Esophagus muscularis mucosa (tissue), 4 donors: ENCODE measurements at regions not wholly inside any gene's neighbourhood (a gene's known extent, or its start where the extent isn't known, plus 50 kb on each side); places are given as distances from the start of the nearest gene placed in this dataset.

ENCODE experiments used
- DNase-seq: peaks from one replicate; pipeline ENCODE4 v3.0.0-alpha.2; 2017; ENCODE audit errors: extremely low spot score
- H3K27ac ChIP-seq, 4 donors: fragments of 200-600 bp; sonication (generic); replicated peaks in 1 of 4; 1 replicate in 3 of 4; 2 replicates in 1 of 4; pipeline ENCODE4 v1.5.1; 2016 to 2019; ENCODE audit warnings: mild to moderate bottlenecking in 1 of 4
- H3K27me3 ChIP-seq, 4 donors: fragments of 200-600 bp; sonication (generic); one replicate each; pipeline versions ENCODE4 v1.5.1 to v1.6.0; 2016 to 2019
- H3K36me3 ChIP-seq, 4 donors: fragments of 200-600 bp; sonication (generic); one replicate each; pipeline ENCODE4 v1.5.1; 2016 to 2019
- H3K4me1 ChIP-seq, 4 donors: fragments of 200-600 bp; sonication (generic); one replicate each; pipeline ENCODE4 v1.5.1; 2016 to 2019
- H3K4me3 ChIP-seq, 4 donors: fragments of 200-600 bp; sonication (generic); 1 replicate in 2 of 4; 2 replicates in 2 of 4; pipeline ENCODE4 v1.5.1; 2016 to 2019; ENCODE audit warnings: mild to moderate bottlenecking in 4 of 4, moderate library complexity in 1 of 4
- H3K9me3 ChIP-seq, 4 donors: fragments of 200-600 bp; sonication (generic); 1 replicate in 3 of 4; 2 replicates in 1 of 4; pipeline ENCODE4 v1.5.1; 2016 to 2019
- EP300 ChIP-seq: sonication (generic); formaldehyde crosslinking; IDR thresholded peaks from one replicate; pipeline ENCODE4 v1.6.1; 2017; ENCODE audit warnings: antibody characterized with exemption
- POLR2A ChIP-seq: fragments of 450-650 bp; IDR thresholded peaks from one replicate; pipeline ENCODE4 v1.6.1; 2017; ENCODE audit warnings: antibody characterized with exemption, moderate library complexity, mild to moderate bottlenecking, low read depth
- POLR2AphosphoS5 ChIP-seq, 2 donors: sonication (generic); formaldehyde crosslinking; IDR thresholded peaks; one replicate each; pipeline ENCODE4 v1.6.1; 2017; ENCODE audit warnings: antibody characterized with exemption in 2 of 2
- WGBS: methylation state at CpG from one replicate; pipeline ENCODE4 v1.1.5; 2018; 5-methylcytosine and 5-hydroxymethylcytosine counted together
- intact Hi-C: fragments of 100-400 bp; cut with DNase I; formaldehyde crosslinking; loops from one replicate; pipeline ENCODE4 v1.15.1; 2023
- TF ChIP-seq, protein P1 (sequence below), 3 experiments: fragments of 200-600 bp in 2 of 3; fragments of 450-650 bp in 1 of 3; sonication (generic) in 2 of 3; IDR thresholded peaks; one replicate each; pipeline ENCODE4 v1.5.1; 2017 to 2019; ENCODE audit warnings: antibody characterized with exemption in 3 of 3, mild to moderate bottlenecking in 2 of 3, moderate library complexity in 1 of 3

DNA sequence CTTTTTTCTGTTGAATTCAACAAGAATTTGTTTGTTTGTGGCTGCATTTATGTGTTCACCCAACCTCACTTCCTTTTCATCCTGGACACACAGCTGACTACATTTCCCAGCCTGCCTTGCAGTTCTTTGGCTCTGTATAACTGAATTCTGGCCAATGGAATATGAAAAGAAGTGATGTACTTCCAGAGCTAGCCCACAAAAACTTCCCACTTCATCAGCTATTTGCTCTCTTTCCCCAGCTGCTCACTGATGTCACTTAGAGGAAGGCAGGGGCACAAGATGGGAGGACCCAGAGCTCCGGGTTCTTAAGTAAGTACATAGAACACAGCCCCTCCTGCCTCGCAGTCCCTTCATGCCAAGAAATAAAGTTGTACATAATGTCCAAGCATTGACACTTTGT is 235.0 kb upstream of the FGGY start:
- intact Hi-C loops: no loop called here
- Histone ChIP-seq H3K9me3 (no peaks in the 10 kb centered on the region), H3K36me3 (no peaks in the 10 kb centered on the region), H3K27me3 (no peaks in the 10 kb centered on the region), H3K4me3 (peak overlapping the region; percentile 22 to 42 (median 32)), H3K27ac (peak overlapping the region; percentile 56 to 69 (median 66)), H3K4me1 (peaks cover 10 to 25% (median 22%) of the 10 kb centered on the region in 4 donors)
- TF ChIP-seq EP300: peak; percentile 5
- TF ChIP-seq, protein P1, sequence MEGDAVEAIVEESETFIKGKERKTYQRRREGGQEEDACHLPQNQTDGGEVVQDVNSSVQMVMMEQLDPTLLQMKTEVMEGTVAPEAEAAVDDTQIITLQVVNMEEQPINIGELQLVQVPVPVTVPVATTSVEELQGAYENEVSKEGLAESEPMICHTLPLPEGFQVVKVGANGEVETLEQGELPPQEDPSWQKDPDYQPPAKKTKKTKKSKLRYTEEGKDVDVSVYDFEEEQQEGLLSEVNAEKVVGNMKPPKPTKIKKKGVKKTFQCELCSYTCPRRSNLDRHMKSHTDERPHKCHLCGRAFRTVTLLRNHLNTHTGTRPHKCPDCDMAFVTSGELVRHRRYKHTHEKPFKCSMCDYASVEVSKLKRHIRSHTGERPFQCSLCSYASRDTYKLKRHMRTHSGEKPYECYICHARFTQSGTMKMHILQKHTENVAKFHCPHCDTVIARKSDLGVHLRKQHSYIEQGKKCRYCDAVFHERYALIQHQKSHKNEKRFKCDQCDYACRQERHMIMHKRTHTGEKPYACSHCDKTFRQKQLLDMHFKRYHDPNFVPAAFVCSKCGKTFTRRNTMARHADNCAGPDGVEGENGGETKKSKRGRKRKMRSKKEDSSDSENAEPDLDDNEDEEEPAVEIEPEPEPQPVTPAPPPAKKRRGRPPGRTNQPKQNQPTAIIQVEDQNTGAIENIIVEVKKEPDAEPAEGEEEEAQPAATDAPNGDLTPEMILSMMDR (IDR thresholded peaks at IDR 0.05): no peak
- peak; percentile 83 to 87 for TF ChIP-seq POLR2AphosphoS5 (IDR thresholded peaks at IDR 0.05)
- 41% methylated on average over 2 of the region's 2 CpGs for WGBS
- peak; percentile 95 for DNase-seq

DNA sequence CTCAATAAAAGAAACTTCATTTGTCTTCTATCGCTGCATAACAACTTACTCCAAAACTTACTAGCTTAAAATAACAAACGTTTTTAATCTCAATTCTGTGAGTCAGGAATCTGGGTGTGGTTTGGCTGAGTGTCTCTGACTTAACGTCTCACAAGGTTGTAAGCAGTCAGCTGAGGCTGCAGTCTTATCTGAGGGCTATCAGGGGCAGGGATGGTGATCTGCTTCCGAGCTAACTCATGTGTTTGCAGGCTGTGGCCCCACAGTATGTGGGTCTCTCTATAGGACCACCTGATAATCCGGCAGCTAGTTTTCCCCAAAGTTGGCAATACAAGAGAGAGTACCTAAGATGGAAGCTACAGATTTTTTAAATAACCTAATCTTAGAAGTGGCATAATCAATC is 234.2 kb upstream of the FGGY start:
- no peaks in the 10 kb centered on the region for H3K36me3 ChIP-seq
- WGBS: 55% methylated on average over 5 of the region's 5 CpGs
- DNase-seq: no peak
- no peak overlapping the region for H3K4me3 ChIP-seq
- H3K9me3 ChIP-seq: no peaks in the 10 kb centered on the region
- no peaks in the 10 kb centered on the region for H3K27me3 ChIP-seq
- TF ChIP-seq POLR2AphosphoS5 (IDR thresholded peaks at IDR 0.05) (no peak), EP300 (no peak), POLR2A (no peak)
- TF ChIP-seq, protein P1 (IDR thresholded peaks at IDR 0.05): no peak
- H3K4me1 ChIP-seq: peaks cover 1 to 16% (median 13%) of the 10 kb centered on the region in 4 donors
- intact Hi-C loops: no loop called here
- H3K27ac ChIP-seq: peak overlapping the region; percentile 56 to 69 (median 66)

DNA sequence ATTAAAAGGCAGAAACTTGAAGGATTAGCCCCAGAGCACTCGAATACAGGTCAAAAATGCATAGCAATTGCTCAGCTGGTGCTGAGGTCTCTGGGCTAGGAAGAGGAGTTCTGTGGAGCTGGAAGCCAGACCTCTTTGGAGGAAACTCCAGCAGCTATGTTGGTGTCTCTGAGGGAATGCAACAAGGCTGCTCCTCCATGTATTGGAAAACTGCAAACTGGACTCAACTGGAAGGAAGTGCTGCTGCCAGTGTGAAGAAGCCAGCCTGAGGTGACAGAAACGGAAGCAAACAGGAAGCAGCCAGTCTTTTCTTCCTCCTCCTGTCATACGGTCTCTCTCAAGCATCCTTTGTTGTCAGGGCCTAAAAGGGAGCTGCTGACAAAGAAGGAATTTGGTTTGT is 233.4 kb upstream of the FGGY start:
- Histone ChIP-seq H3K27me3 (no peaks in the 10 kb centered on the region), H3K4me1 (peaks cover 0 to 13% (median 10%) of the 10 kb centered on the region in 4 donors), H3K27ac (peak overlapping the region in 2 of 4 donors; percentile 8 to 64), H3K9me3 (no peaks in the 10 kb centered on the region), H3K36me3 (no peaks in the 10 kb centered on the region), H3K4me3 (no peak overlapping the region)
- DNase-seq: no peak
- intact Hi-C loops: no loop called here
- TF ChIP-seq POLR2A (no peak), EP300 (no peak), POLR2AphosphoS5 (IDR thresholded peaks at IDR 0.05) (no peak)
- TF ChIP-seq, protein P1 (IDR thresholded peaks at IDR 0.05): no peak
- 64% methylated on average over 3 of the region's 3 CpGs for WGBS

DNA sequence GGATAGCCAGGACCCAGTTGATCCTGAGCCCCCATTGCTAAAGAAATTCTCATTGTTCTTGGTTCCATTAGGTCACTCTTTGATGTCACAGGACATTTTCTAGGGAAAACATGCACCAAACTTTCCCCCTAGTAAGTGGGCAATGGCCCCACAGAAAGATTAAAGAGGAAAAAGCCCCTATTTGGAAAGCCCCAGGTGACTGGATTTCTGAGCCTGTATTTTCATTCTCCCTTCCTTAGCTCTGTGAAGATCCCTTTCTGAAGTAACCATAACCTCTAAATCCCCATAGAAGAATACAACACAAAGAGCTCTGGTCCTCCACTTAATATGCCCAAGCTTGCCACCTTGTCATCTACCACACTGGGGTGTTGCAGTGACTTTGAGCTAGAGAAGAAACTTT is 232.3 kb upstream of the FGGY start:
- Histone ChIP-seq H3K36me3 (no peaks in the 10 kb centered on the region), H3K4me3 (no peak overlapping the region), H3K4me1 (peaks cover 0 to 13% (median 10%) of the 10 kb centered on the region in 4 donors), H3K27me3 (no peaks in the 10 kb centered on the region), H3K27ac (no peak overlapping the region), H3K9me3 (no peaks in the 10 kb centered on the region)
- no peak for DNase-seq
- intact Hi-C loops: no loop called here
- TF ChIP-seq, protein P1 (IDR thresholded peaks at IDR 0.05): no peak
- no peak for TF ChIP-seq POLR2AphosphoS5 (IDR thresholded peaks at IDR 0.05)
- TF ChIP-seq POLR2A: no peak
- TF ChIP-seq EP300: no peak

DNA sequence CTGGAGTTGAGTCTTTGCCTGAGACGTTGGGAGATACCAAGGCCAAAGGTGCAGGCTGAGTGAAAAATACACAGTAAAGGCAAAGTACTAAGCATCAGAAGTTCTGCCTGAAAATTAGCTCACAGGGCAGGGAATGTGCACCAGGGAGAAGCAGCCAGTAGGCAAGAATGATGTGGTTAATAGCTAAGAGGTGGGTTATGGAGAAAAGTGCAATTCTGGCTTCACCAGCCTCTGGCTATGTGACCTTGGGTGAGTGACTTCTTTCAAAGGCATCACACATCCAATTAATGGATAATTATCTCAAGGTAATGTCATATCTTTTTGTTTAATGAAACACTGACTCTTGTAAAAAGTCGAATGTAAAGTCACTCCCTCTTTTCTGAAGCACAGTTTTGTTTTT is 230.7 kb upstream of the FGGY start:
- Histone ChIP-seq H3K27me3 (no peaks in the 10 kb centered on the region), H3K4me1 (peaks cover 0 to 15% (median 10%) of the 10 kb centered on the region in 4 donors), H3K9me3 (no peaks in the 10 kb centered on the region), H3K36me3 (no peaks in the 10 kb centered on the region), H3K27ac (no peak overlapping the region), H3K4me3 (no peak overlapping the region)
- WGBS: 93% methylated on average over 2 of the region's 2 CpGs
- DNase-seq: no peak
- intact Hi-C loops: no loop called here
- TF ChIP-seq POLR2AphosphoS5 (IDR thresholded peaks at IDR 0.05): no peak
- no peak for TF ChIP-seq POLR2A
- TF ChIP-seq, protein P1 (IDR thresholded peaks at IDR 0.05): no peak
- no peak for TF ChIP-seq EP300
